ENCODE measurements at regions not wholly inside any gene's neighbourhood (a gene's known extent, or its start where the extent isn't known, plus 50 kb on each side); places are given as distances from the start of the nearest gene placed in this dataset.
A peak's percentile ranks its signal among the peaks of the same experiment; 100 is the strongest.
"Not testable (repeated sequence)": the region's sequence is repeated elsewhere in the genome, so short reads cannot be mapped to it uniquely, and the experiment has no call there.

DNA sequence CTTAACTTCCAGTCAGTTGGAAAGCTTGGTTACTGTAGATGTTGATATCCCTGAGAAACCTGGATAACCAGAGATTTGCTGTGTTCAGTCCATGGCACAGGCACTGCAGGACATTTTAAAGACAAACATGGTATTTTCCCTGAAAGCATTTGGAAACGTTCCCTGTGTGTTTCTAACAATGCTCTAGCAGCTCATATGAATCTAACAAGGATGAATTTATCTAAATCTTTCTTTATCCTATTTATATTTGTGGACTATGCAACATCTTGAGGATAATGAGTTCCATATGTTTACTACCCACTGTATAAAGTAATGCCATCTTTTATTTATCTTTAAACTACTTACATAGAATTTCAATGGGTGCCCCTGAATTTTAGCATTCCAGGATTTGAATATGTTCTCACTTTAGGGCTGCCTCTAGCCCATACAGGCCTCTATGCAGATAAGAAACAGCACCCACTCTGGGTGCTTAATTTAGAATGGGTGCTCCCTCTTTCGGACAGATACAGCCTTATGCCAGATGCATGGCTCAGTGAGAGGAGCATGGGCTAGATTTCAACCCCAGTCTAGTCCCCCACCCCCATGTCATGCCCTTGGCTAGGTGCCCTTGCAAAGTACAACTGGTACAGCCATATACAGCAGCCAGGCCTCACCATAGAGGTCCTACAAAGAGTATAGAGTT lies 50.6 kb upstream of the NEMP2 start:
- intact Hi-C loops (cut with DNase I, micrococcal nuclease): no loop called here
- ATAC-seq: no peak
- no peak for DNase-seq

DNA sequence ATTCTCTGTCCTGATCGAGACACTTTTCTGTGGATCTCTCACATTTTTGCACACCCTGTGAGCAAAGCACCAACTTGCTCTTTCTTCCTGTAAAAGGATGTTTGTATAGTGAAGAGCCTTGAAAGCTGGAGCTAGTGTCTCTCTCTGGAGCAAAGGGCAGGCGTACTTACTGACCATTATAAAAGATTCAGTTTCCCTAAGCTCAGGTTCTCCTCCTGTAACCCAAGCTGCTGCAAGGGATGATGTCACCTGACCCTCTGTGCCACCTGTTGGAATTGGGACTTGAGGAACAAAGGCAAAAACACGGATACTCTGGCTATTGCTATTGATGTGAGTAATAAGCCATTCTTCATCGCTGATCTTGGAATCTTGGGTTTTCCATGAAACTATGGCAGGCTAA lies 52.6 kb upstream of the NEMP2 start:
- ATAC-seq (peak; percentile 37), DNase-seq (no peak)
- intact Hi-C loops (cut with DNase I, micrococcal nuclease): no loop called here

DNA sequence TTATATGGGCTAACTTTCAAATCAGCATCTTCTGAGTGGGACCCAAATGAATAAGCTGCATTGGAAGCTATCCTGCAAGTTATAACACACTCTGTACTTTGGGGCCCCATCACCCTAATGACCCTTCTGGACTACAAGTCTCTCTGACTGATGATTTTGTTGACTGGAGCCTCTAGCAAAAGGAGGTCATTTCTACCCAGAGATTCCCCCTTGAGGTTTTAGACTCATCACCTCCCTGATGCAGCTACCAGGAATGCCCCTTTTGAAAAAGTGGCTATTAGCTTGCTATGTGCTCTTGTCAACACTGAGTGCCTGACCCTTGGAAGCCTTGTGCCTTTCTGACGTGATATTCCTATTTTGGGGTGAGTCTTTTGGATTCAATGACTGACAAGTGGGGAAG lies 54.5 kb upstream of the NEMP2 start:
- intact Hi-C loops (cut with DNase I, micrococcal nuclease): no loop called here

DNA sequence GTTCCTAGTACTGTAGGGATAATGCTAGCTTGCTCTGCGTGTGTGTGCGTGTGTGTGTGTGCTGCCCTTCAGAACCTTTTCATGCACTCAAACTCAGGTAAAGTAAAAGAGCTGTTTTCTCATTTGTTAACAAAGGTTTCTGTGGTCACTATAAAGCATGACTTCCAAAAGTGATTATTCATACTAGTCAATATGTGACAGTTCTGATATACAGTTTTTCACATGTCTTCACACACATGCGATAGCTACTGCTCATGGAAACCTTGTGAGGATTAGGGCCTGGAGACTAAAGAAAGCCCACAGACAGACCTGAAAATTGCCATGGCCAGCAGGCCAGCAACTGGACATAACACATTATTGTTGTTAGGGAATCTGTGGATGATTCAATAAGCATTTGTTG lies 56.9 kb upstream of the NEMP2 start:
- intact Hi-C loops (cut with DNase I, micrococcal nuclease): no loop called here
- no peak for ATAC-seq
- DNase-seq: no peak

More for the DNA sequence above, 54.5 kb upstream of the NEMP2 start:
- ATAC-seq: no peak
- DNase-seq: no peak

DNA sequence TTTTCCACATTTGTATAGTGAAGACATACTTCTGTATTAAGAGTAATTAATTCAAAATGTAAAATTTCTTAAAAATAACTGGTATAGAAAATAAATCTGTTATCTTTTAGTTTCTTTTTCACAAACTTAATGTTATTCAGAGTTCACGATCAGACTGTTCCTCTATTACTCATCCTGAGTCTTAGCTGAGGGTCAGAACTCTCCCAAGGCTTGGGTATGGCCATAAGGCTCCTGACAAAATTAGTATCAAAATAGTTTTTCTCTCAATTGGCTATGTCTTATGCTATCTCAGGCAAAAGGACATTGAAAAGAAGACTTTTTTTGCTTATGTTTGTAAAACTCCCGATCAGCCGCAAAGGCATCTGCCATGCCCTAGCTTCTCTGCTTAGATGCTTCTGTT lies 56.1 kb upstream of the NAB1 start:
- ATAC-seq (no peak), DNase-seq (no peak)
- intact Hi-C loops (cut with DNase I, micrococcal nuclease): no loop called here

DNA sequence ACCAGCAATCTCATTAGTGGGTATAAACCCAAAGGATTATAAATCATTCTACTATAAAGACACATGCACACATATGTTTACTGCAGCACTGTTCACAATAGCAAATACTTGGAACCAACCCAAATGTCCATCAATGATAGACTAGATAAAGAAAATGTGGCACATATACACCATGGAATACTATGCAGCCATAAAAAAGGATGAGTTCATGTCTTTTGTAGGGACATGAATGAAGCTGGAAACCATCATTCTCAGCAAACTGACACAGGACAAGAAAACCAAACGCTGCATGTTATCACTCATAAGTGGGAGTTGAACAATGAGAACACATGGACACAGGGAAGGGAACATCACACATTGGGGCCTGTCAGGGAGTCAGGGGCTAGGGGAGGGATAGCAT lies 53.0 kb upstream of the NAB1 start:
- DNase-seq; intact Hi-C loops (cut with DNase I, micrococcal nuclease): not testable (repeated sequence)

GRCh38 chr2:190596993-190597392 lies 51.9 kb upstream of the NAB1 start:
- ATAC-seq: no peak
- intact Hi-C loops (cut with DNase I, micrococcal nuclease): no loop called here
- no peak for DNase-seq

More for the DNA sequence above, 53.0 kb upstream of the NAB1 start:
- ATAC-seq: not testable (repeated sequence)

DNA sequence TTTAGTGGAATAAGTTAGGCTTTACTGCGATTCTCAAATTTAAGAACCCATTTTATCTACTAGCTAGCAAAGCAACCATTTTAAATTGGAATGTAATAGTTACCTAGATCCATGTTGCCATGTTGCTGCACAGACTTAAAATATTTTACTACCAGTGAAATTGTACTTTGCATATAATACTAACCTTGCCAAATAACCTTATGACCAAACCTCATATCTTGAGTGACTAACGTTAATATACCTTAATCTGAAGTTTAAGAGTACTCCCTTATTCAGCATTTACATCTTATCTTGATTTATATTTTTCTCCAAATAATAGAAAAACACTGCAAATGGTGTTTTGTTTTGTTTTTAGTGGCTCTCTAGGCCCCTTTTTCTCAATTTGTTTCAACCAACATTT lies 50.3 kb upstream of the NAB1 start:
- ATAC-seq (no peak), DNase-seq (no peak)
- intact Hi-C loops (cut with DNase I, micrococcal nuclease): no loop called here

- DNase-seq: no peak
- intact Hi-C loops (cut with DNase I, micrococcal nuclease): no loop called here
These were observed 49.8 kb upstream of the NAB1 start for GRCh38 chr2:190599073-190599472.

More at GRCh38 chr2:190599073-190599472, 49.8 kb upstream of the NAB1 start:
- no peak for ATAC-seq

Measured in left colon (tissue), 2 donors.